WTC11 (cell line): ENCODE measurements at regions not wholly inside any gene's neighbourhood (a gene's known extent, or its start where the extent isn't known, plus 50 kb on each side); places are given as distances from the start of the nearest gene placed in this dataset.

Experiments
- ATAC-seq: fragments of 200-7000 bp; cut with Tn5 transposase; 2 replicates; pipeline ENCODE4 v1.10.0; 2021; ENCODE audit warnings: mild to moderate bottlenecking, moderate library complexity
- CTCF ChIA-PET: fragments of 300-600 bp; sonication (Branson Sonifier 250); formaldehyde crosslinking; loops from one replicate; lab custom pipeline; 2021; ENCODE audit warnings: antibody characterized with exemption; lab: Charles Lee
- POLR2A ChIA-PET: fragments of 350-600 bp; sonication (Branson Sonifier 250); formaldehyde crosslinking; loops from one replicate; lab custom pipeline; 2021; ENCODE audit warnings: antibody characterized with exemption; lab: Charles Lee
- DNase-seq: peaks from one replicate; pipeline ENCODE4 v3.0.0; 2021; ENCODE audit warnings: low spot score
- H3K27ac Mint-ChIP-seq: 2 replicates; pipeline ENCODE4 v1.8.0; 2021; ENCODE audit warnings: mixed read lengths
- H3K27me3 Mint-ChIP-seq: 2 replicates; pipeline ENCODE4 v1.8.0; 2021; ENCODE audit warnings: low read depth, mild to moderate bottlenecking, moderate library complexity, mixed read lengths
- H3K36me3 Mint-ChIP-seq: 2 replicates; pipeline ENCODE4 v1.8.0; 2021; ENCODE audit warnings: mixed read lengths
- H3K4me1 Mint-ChIP-seq: 2 replicates; pipeline ENCODE4 v1.8.0; 2022; ENCODE audit warnings: mixed read lengths
- H3K4me3 Mint-ChIP-seq: 2 replicates; pipeline ENCODE4 v1.8.0; 2021; ENCODE audit warnings: mild to moderate bottlenecking, moderate library complexity, mixed read lengths
- H3K9me3 Mint-ChIP-seq: 2 replicates; pipeline ENCODE4 v1.8.0; 2021; ENCODE audit warnings: mixed read lengths
- AR ChIP-seq: fragments of 250-450 bp; sonication (Bioruptor Pico); IDR thresholded peaks from 2 replicates; pipeline ENCODE4 v1.9.0; 2021; ENCODE audit warnings: mild to moderate bottlenecking
- ATF1 ChIP-seq: sonication (generic); formaldehyde crosslinking; IDR thresholded peaks from 2 replicates; pipeline ENCODE4 v1.8.1; 2023; ENCODE audit warnings: mild to moderate bottlenecking, moderate library complexity, missing genetic modification reagents
- E2F1 ChIP-seq: sonication (generic); formaldehyde crosslinking; IDR thresholded peaks from 2 replicates; pipeline ENCODE4 v1.8.0; 2022; ENCODE audit warnings: mild to moderate bottlenecking, missing genetic modification reagents
- EMX1 ChIP-seq: fragments of 250-450 bp; sonication (Bioruptor Pico); IDR thresholded peaks from 2 replicates; pipeline ENCODE4 v1.8.0; 2021; ENCODE audit warnings: mild to moderate bottlenecking
- ETV6 ChIP-seq: sonication (generic); formaldehyde crosslinking; IDR thresholded peaks from 2 replicates; pipeline ENCODE4 v1.8.1; 2022; ENCODE audit warnings: mild to moderate bottlenecking, missing genetic modification reagents
- HMGA2 ChIP-seq: fragments of 250-450 bp; sonication (Bioruptor Pico); IDR thresholded peaks from 2 replicates; pipeline ENCODE4 v1.4.0; 2021; ENCODE audit warnings: mild to moderate bottlenecking, moderate library complexity
- HMGXB4 ChIP-seq: sonication (generic); formaldehyde crosslinking; IDR thresholded peaks from 2 replicates; pipeline ENCODE4 v1.8.1; 2023; ENCODE audit warnings: mild to moderate bottlenecking, moderate library complexity, missing genetic modification reagents
- NFATC4 ChIP-seq: fragments of 250-450 bp; sonication (Bioruptor Pico); IDR thresholded peaks from 2 replicates; pipeline ENCODE4 v1.9.0; 2021; ENCODE audit warnings: mild to moderate bottlenecking
- SP1 ChIP-seq: sonication (generic); formaldehyde crosslinking; conservative IDR thresholded peaks from 2 replicates; pipeline ENCODE4 v1.8.1; 2022; ENCODE audit warnings: missing genetic modification reagents
- ZBTB21 ChIP-seq: sonication (generic); formaldehyde crosslinking; IDR thresholded peaks from 2 replicates; pipeline ENCODE4 v1.8.1; 2023; ENCODE audit warnings: mild to moderate bottlenecking, missing genetic modification reagents, borderline replicate concordance
- ZMAT4 ChIP-seq: fragments of 250-450 bp; sonication (Bioruptor Pico); IDR thresholded peaks from 2 replicates; pipeline ENCODE4 v1.9.0; 2021; ENCODE audit warnings: mild to moderate bottlenecking
- ZNF121 ChIP-seq: sonication (generic); formaldehyde crosslinking; IDR thresholded peaks from 2 replicates; pipeline ENCODE4 v1.8.0; 2023; ENCODE audit warnings: missing genetic modification reagents
- ZNF317 ChIP-seq: sonication (generic); formaldehyde crosslinking; IDR thresholded peaks from 2 replicates; pipeline ENCODE4 v1.8.1; 2023; ENCODE audit warnings: low read depth, mild to moderate bottlenecking, moderate library complexity, missing genetic modification reagents, borderline replicate concordance
- ZNF425 ChIP-seq: fragments of 250-450 bp; sonication (Bioruptor Pico); conservative IDR thresholded peaks from 2 replicates; pipeline ENCODE4 v1.9.0; 2021; ENCODE audit warnings: mild to moderate bottlenecking
- ZNF512 ChIP-seq: sonication (generic); formaldehyde crosslinking; IDR thresholded peaks from 2 replicates; pipeline ENCODE4 v1.8.1; 2022; ENCODE audit warnings: missing genetic modification reagents, borderline replicate concordance
- ZNF671 ChIP-seq: fragments of 250-450 bp; sonication (Bioruptor Pico); IDR thresholded peaks from 2 replicates; pipeline ENCODE4 v1.8.0; 2021; ENCODE audit warnings: mild to moderate bottlenecking
- ZSCAN18 ChIP-seq: fragments of 250-450 bp; sonication (Bioruptor Pico); IDR thresholded peaks from 2 replicates; pipeline ENCODE4 v2.1.2; 2022; ENCODE audit warnings: mild to moderate bottlenecking, moderate library complexity

- TF ChIP-seq E2F1 (CRISPR knock-in tag) (no peak), ZBTB21 (CRISPR knock-in tag) (no peak), ZNF317 (CRISPR knock-in tag) (no peak), ZMAT4 (CRISPR knock-in tag) (no peak), ZNF121 (CRISPR knock-in tag) (no peak), ATF1 (CRISPR knock-in tag) (no peak), ZNF512 (CRISPR knock-in tag) (no peak), EMX1 (CRISPR knock-in tag) (no peak), AR (CRISPR knock-in tag) (no peak), HMGXB4 (CRISPR knock-in tag) (no peak), ZNF425 (CRISPR knock-in tag) (no peak), NFATC4 (CRISPR knock-in tag) (no peak), SP1 (CRISPR knock-in tag) (no peak), ETV6 (CRISPR knock-in tag) (no peak), ZNF671 (CRISPR knock-in tag) (no peak), HMGA2 (no peak), ZSCAN18 (CRISPR knock-in tag) (no peak)
- H3K36me3 Mint-ChIP-seq = peaks cover 41% of the 10 kb centered on the region
- no peak for ATAC-seq
- no peak for DNase-seq
- no peaks in the 10 kb centered on the region for H3K4me1 Mint-ChIP-seq
- H3K27me3 Mint-ChIP-seq = peaks cover 12% of the 10 kb centered on the region
- POLR2A ChIA-PET = no interaction called here
- H3K9me3 Mint-ChIP-seq = peaks cover 51% of the 10 kb centered on the region
- H3K4me3 Mint-ChIP-seq = no peak overlapping the region
- no peak overlapping the region for H3K27ac Mint-ChIP-seq
- CTCF ChIA-PET = interaction anchor here (0.7 to 0.8 kb wide), 2 partner anchors 105 to 162 kb away, joined by 3 to 4 read pairs; no protein-coding TSS in a partner anchor
These were observed 56.3 kb upstream of the CYP2C8 start for GRCh38 chr10:95125582-95125981.
